ENCODE measurements at regions not wholly inside any gene's neighbourhood (a gene's known extent, or its start where the extent isn't known, plus 50 kb on each side); places are given as distances from the start of the nearest gene placed in this dataset.

DNA sequence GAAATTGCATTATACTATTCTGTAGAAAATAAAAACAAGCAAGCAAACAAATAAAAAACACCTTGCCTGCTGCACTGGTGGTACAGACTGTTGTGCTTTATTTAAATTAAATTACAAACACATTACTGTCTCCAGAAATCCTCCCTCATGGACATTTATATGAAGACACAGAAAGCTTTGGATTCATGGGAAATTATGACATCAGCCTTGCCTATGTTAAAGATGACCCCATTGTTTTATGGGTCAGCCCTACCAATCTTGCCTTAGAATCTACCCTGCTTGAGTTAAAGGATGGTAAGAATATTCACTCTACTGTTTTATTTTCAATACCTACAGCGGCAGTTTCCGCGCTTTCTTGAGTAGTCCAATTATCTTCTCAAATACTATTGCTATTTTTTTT, 1379.9 kb downstream of the TECRL start:
- Histone ChIP-seq H3K4me1 (ENCODE audit: control insufficient read depth in 1 of 2, insufficient read depth in 2 of 2, low read length in 2 of 2) (no peaks in the 10 kb centered on the region), H3K27me3 (ENCODE audit: low read depth, low read length) (no peaks in the 10 kb centered on the region), H3K36me3 (ENCODE audit: control insufficient read depth in 1 of 2, insufficient read depth in 2 of 2, low read length in 2 of 2) (no peaks in the 10 kb centered on the region), H3K4me3 (ENCODE audit: low read depth in 1 of 2, low read length in 2 of 2) (no peak overlapping the region), H3K27ac (ENCODE audit: low read length) (no peak overlapping the region), H3K9me3 (ENCODE audit: control insufficient read depth in 1 of 2, low read length in 2 of 2) (peaks cover 0 to 2% of the 10 kb centered on the region in 2 donors)

DNA sequence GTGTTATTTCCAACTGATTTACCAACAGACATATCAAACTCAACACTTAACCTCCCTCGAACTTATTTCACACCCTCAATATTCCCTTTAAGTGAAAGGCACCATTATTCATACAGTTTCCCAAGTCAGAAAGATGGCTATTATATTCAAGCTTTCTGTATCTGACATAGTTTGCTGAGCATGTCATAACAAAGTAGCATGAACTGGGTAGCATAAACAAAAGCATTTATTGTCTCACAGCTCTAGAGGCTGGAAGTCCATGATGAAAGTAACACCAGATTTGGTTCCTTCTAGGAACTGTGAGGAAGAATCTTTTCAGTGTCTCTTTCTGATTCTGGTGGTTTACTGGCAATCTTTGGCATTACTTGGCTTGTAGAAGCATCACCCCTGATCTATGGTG, 1388.6 kb downstream of the TECRL start:
- Histone ChIP-seq H3K36me3 (ENCODE audit: control insufficient read depth in 1 of 2, insufficient read depth in 2 of 2, low read length in 2 of 2) (no peaks in the 10 kb centered on the region), H3K4me3 (ENCODE audit: low read depth in 1 of 2, low read length in 2 of 2) (no peak overlapping the region), H3K27ac (ENCODE audit: low read length) (no peak overlapping the region), H3K9me3 (ENCODE audit: control insufficient read depth in 1 of 2, low read length in 2 of 2) (no peaks in the 10 kb centered on the region), H3K4me1 (ENCODE audit: control insufficient read depth in 1 of 2, insufficient read depth in 2 of 2, low read length in 2 of 2) (no peaks in the 10 kb centered on the region), H3K27me3 (ENCODE audit: low read depth, low read length) (no peaks in the 10 kb centered on the region)

DNA sequence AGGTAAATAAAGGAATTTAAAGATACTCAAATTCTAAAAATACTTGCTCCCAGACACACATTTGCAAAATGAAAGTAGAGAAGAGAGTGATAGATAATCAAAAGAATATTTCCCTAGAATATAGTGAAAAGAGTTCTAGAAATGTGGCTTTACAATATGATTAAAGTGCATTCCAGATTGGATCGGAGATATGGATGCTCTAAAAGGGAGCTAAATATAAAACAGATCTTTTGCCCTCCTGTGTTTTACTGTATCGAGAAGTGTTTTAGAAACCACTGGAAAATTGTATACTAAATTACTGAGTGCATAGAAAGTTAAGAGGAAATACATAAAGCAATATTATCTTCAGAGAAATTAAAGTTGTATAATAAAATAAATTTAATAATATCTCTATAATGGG, 1392.0 kb downstream of the TECRL start:
- Histone ChIP-seq H3K4me1 (ENCODE audit: control insufficient read depth in 1 of 2, insufficient read depth in 2 of 2, low read length in 2 of 2) (no peaks in the 10 kb centered on the region), H3K9me3 (ENCODE audit: control insufficient read depth in 1 of 2, low read length in 2 of 2) (no peaks in the 10 kb centered on the region), H3K27me3 (ENCODE audit: low read depth, low read length) (no peaks in the 10 kb centered on the region), H3K4me3 (ENCODE audit: low read depth in 1 of 2, low read length in 2 of 2) (no peak overlapping the region), H3K36me3 (ENCODE audit: control insufficient read depth in 1 of 2, insufficient read depth in 2 of 2, low read length in 2 of 2) (no peaks in the 10 kb centered on the region), H3K27ac (ENCODE audit: low read length) (no peak overlapping the region)

DNA sequence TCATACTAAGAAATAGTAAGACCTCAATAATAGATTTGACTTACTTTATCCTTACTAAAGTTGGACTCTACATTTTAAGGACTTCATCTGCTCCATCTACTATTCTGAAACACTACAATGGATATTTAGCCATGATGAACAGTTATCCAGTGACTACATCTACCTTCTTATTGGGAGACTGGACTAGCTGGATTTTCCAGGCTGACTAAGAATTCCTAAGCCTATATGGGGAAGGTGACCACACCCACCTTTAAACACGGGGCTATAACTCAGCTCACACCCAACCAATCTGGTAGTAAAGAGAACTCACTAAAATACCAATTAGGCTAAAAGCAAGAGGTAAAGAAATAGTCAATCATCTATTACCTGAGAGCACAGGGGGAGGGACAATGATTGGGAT, 1438.4 kb downstream of the TECRL start:
- H3K27me3 ChIP-seq (ENCODE audit: low read depth, low read length) = no peaks in the 10 kb centered on the region
- H3K36me3 ChIP-seq (ENCODE audit: control insufficient read depth in 1 of 2, insufficient read depth in 2 of 2, low read length in 2 of 2) = no peaks in the 10 kb centered on the region
- H3K4me1 ChIP-seq (ENCODE audit: control insufficient read depth in 1 of 2, insufficient read depth in 2 of 2, low read length in 2 of 2) = no peaks in the 10 kb centered on the region
- H3K9me3 ChIP-seq (ENCODE audit: control insufficient read depth in 1 of 2, low read length in 2 of 2) = peaks cover 0 to 3% of the 10 kb centered on the region in 2 donors
- no peak overlapping the region for H3K27ac ChIP-seq (ENCODE audit: low read length)
- no peak overlapping the region for H3K4me3 ChIP-seq (ENCODE audit: low read depth in 1 of 2, low read length in 2 of 2)

DNA sequence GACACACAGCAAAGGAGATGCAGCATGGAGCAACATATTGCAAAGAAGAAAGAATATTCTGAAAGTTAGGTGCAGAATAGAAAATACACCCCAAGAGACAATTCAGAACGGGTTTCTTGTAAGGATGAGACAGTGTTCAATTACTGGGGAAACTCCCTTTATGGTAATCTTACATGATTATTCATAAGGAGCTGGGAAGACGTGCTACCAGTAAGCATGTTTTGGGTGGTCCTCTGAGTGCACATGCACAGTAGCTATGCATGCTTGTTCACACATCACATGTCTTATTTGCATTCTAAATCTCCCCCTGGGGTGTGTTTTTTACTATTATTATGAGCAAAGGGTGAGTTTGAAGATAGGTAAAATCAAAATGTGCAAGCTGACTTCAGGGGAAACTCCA, 1448.8 kb downstream of the TECRL start:
- Histone ChIP-seq H3K36me3 (ENCODE audit: control insufficient read depth in 1 of 2, insufficient read depth in 2 of 2, low read length in 2 of 2) (no peaks in the 10 kb centered on the region), H3K9me3 (ENCODE audit: control insufficient read depth in 1 of 2, low read length in 2 of 2) (no peaks in the 10 kb centered on the region), H3K27ac (ENCODE audit: low read length) (no peak overlapping the region), H3K4me3 (ENCODE audit: low read depth in 1 of 2, low read length in 2 of 2) (no peak overlapping the region), H3K4me1 (ENCODE audit: control insufficient read depth in 1 of 2, insufficient read depth in 2 of 2, low read length in 2 of 2) (no peaks in the 10 kb centered on the region), H3K27me3 (ENCODE audit: low read depth, low read length) (no peaks in the 10 kb centered on the region)

DNA sequence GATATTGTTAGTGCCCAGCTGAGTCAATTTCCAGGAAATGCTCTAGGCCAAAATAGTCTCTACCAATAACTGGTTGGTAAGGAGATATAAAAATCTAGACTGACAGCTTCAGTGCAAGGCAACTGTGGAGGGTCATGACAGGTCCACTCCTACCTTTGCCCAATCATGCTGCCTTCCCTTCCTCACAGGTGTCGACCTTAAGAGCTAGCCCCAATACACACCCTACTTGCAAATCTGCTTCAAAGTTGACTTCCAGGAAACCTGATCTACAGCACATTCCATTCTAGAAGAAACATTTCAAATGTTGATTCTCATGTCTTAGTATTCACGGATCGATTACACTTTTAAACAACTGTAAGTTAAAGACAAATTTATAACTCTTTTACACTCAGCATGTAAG, 1455.5 kb downstream of the TECRL start:
- Histone ChIP-seq H3K36me3 (ENCODE audit: control insufficient read depth in 1 of 2, insufficient read depth in 2 of 2, low read length in 2 of 2) (no peaks in the 10 kb centered on the region), H3K4me1 (ENCODE audit: control insufficient read depth in 1 of 2, insufficient read depth in 2 of 2, low read length in 2 of 2) (no peaks in the 10 kb centered on the region), H3K27me3 (ENCODE audit: low read depth, low read length) (no peaks in the 10 kb centered on the region), H3K4me3 (ENCODE audit: low read depth in 1 of 2, low read length in 2 of 2) (no peak overlapping the region), H3K27ac (ENCODE audit: low read length) (no peak overlapping the region), H3K9me3 (ENCODE audit: control insufficient read depth in 1 of 2, low read length in 2 of 2) (no peaks in the 10 kb centered on the region)

DNA sequence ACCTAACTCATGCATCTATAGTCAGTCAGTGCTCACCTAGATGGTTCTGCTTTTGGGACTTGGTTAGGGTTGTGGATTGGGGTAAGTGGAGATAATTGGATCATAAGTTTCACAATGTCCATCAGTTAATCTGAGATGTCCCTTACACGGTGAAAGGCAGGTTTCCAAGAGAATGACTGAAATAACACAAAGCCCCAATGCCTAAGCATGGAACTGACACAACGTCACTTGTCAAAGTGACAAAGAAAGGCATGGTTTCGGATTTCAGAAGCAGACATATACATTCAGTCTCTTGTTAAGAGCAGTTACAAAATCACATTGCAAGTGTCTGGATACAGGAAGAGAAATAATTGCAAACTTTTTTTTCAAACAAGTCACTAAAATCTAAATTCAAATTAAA, 1456.9 kb downstream of the TECRL start:
- Histone ChIP-seq H3K9me3 (ENCODE audit: control insufficient read depth in 1 of 2, low read length in 2 of 2) (no peaks in the 10 kb centered on the region), H3K4me1 (ENCODE audit: control insufficient read depth in 1 of 2, insufficient read depth in 2 of 2, low read length in 2 of 2) (no peaks in the 10 kb centered on the region), H3K36me3 (ENCODE audit: control insufficient read depth in 1 of 2, insufficient read depth in 2 of 2, low read length in 2 of 2) (no peaks in the 10 kb centered on the region), H3K4me3 (ENCODE audit: low read depth in 1 of 2, low read length in 2 of 2) (no peak overlapping the region), H3K27ac (ENCODE audit: low read length) (no peak overlapping the region), H3K27me3 (ENCODE audit: low read depth, low read length) (no peaks in the 10 kb centered on the region)

DNA sequence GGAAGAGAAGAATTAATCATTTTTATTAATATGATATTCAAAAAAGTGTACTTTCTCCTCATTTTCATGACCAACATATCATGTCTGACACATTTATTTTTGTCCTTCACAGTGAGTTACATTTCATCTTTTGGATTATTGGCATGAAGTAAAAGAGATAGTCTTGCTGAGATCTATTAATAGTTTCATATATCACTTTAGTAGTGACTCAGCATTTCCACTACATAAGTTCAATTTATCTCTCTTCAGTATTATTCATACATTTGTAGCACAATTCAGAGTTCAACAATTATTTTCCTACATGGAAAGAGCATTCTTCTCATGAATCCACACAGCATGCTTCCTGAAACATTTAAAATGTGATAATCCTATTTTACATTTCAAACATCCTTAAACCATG, 1461.1 kb downstream of the TECRL start:
- Histone ChIP-seq H3K27me3 (ENCODE audit: low read depth, low read length) (no peaks in the 10 kb centered on the region), H3K36me3 (ENCODE audit: control insufficient read depth in 1 of 2, insufficient read depth in 2 of 2, low read length in 2 of 2) (no peaks in the 10 kb centered on the region), H3K27ac (ENCODE audit: low read length) (no peak overlapping the region), H3K9me3 (ENCODE audit: control insufficient read depth in 1 of 2, low read length in 2 of 2) (no peaks in the 10 kb centered on the region), H3K4me3 (ENCODE audit: low read depth in 1 of 2, low read length in 2 of 2) (no peak overlapping the region), H3K4me1 (ENCODE audit: control insufficient read depth in 1 of 2, insufficient read depth in 2 of 2, low read length in 2 of 2) (no peaks in the 10 kb centered on the region)

DNA sequence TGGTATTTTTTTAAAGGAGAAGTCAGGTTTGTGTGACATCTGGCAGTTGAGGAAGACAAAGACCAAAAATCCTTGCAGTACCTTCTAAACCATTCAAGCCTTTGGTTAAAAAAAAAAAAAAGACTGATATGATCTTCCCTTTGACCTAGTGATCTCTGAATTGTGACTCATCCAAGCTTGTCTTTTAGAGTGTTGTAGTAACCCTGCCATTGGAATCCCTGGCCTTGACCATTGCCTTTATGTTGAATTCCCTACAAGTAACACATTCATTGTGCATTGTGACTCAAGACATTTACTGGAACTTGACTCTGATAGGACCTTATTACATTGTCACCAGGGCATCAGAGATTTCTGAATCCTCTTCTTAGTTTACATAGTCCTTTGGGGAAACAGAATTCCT, 1469.0 kb downstream of the TECRL start:
- Histone ChIP-seq H3K9me3 (ENCODE audit: control insufficient read depth in 1 of 2, low read length in 2 of 2) (no peaks in the 10 kb centered on the region), H3K4me1 (ENCODE audit: control insufficient read depth in 1 of 2, insufficient read depth in 2 of 2, low read length in 2 of 2) (no peaks in the 10 kb centered on the region), H3K27ac (ENCODE audit: low read length) (no peak overlapping the region), H3K27me3 (ENCODE audit: low read depth, low read length) (no peaks in the 10 kb centered on the region), H3K4me3 (ENCODE audit: low read depth in 1 of 2, low read length in 2 of 2) (no peak overlapping the region), H3K36me3 (ENCODE audit: control insufficient read depth in 1 of 2, insufficient read depth in 2 of 2, low read length in 2 of 2) (no peaks in the 10 kb centered on the region)

DNA sequence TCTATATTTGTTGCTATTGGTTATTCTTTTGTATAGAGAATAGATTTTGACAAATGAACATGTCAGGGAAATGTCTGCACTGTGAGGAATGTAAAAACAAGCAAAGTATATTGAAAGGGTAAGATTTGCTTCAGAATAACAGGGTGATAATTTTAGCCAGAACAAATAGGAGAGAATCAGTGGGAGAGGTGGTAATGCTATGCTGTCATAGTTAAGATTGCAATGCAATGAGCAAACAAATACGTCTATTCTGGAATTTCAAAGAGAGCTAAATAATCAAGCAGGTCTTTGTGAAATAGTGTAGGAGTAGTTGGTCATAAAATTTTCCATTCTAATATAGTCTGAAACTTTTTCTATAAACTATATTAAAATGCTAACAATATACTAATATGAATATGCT, 1478.4 kb downstream of the TECRL start:
- H3K36me3 ChIP-seq (ENCODE audit: control insufficient read depth in 1 of 2, insufficient read depth in 2 of 2, low read length in 2 of 2) = no peaks in the 10 kb centered on the region
- H3K4me1 ChIP-seq (ENCODE audit: control insufficient read depth in 1 of 2, insufficient read depth in 2 of 2, low read length in 2 of 2) = no peaks in the 10 kb centered on the region
- no peaks in the 10 kb centered on the region for H3K9me3 ChIP-seq (ENCODE audit: control insufficient read depth in 1 of 2, low read length in 2 of 2)
- H3K4me3 ChIP-seq (ENCODE audit: low read depth in 1 of 2, low read length in 2 of 2) = no peak overlapping the region
- H3K27ac ChIP-seq (ENCODE audit: low read length) = no peak overlapping the region
- no peaks in the 10 kb centered on the region for H3K27me3 ChIP-seq (ENCODE audit: low read depth, low read length)

DNA sequence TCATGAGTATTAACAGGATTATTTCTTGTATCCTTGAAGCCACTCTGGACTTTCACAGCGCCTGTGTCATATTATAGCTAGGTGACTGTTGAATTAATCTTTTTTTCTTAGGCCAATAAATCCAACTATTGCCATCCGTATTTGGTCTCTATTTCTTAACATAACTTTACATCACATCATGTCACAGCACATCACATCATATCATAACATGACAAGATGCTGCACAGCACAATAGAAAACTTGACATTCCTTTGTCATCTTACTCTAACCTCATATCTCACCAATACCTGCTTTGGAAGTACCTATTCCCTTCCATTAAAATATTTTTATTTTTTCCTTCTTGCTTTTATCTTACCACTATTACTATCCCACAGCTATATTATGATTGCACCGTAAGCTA, 1480.8 kb downstream of the TECRL start:
- Histone ChIP-seq H3K4me1 (ENCODE audit: control insufficient read depth in 1 of 2, insufficient read depth in 2 of 2, low read length in 2 of 2) (no peaks in the 10 kb centered on the region), H3K27ac (ENCODE audit: low read length) (no peak overlapping the region), H3K4me3 (ENCODE audit: low read depth in 1 of 2, low read length in 2 of 2) (no peak overlapping the region), H3K27me3 (ENCODE audit: low read depth, low read length) (no peaks in the 10 kb centered on the region), H3K9me3 (ENCODE audit: control insufficient read depth in 1 of 2, low read length in 2 of 2) (no peaks in the 10 kb centered on the region), H3K36me3 (ENCODE audit: control insufficient read depth in 1 of 2, insufficient read depth in 2 of 2, low read length in 2 of 2) (no peaks in the 10 kb centered on the region)

DNA sequence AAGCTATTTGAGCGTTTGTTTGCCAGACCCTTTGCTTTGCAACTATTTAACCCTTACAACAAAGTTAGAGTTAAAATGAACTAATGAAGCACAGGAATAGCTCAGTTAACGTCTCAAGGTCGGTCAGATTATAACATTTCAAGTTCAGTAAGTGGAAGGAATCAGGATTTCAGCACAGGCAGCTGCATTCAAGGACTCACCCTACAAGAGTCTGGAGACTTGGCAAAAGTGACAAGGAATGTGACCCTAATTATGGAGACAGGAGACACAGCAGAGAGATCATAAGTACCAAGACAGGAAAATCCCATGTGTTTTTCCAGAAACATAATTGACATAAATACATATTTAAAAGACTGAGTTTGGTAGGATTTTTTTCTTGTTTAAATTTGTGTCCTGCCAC, 1481.7 kb downstream of the TECRL start:
- Histone ChIP-seq H3K4me1 (ENCODE audit: control insufficient read depth in 1 of 2, insufficient read depth in 2 of 2, low read length in 2 of 2) (no peaks in the 10 kb centered on the region), H3K36me3 (ENCODE audit: control insufficient read depth in 1 of 2, insufficient read depth in 2 of 2, low read length in 2 of 2) (no peaks in the 10 kb centered on the region), H3K27me3 (ENCODE audit: low read depth, low read length) (no peaks in the 10 kb centered on the region), H3K4me3 (ENCODE audit: low read depth in 1 of 2, low read length in 2 of 2) (no peak overlapping the region), H3K9me3 (ENCODE audit: control insufficient read depth in 1 of 2, low read length in 2 of 2) (no peaks in the 10 kb centered on the region), H3K27ac (ENCODE audit: low read length) (no peak overlapping the region)

Data from muscle layer of duodenum (tissue), 2 donors.